ENCODE measurements at regions not wholly inside any gene's neighbourhood (a gene's known extent, or its start where the extent isn't known, plus 50 kb on each side); places are given as distances from the start of the nearest gene placed in this dataset.

DNA sequence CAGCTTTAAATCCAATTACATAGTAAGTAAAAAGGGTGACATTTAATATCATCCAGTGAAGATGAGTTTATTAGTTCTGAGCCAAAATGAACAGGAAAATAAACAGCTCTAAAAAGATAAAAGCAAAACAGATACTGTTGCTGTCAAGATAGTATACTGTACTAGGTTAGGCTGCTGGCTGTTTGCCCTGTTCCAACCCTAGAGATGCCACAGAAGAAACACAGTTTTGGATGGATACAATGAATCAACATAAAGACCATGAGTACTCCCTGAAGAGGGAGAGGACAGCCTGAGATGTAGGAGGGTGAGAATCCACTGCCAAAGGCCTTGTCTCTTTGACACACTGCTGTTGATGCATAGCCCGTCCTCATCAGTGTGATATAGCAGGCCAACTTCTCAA lies 1302.7 kb downstream of the EFNA5 start:
- Histone ChIP-seq H3K4me1 (ENCODE audit: control insufficient read depth in 1 of 2, insufficient read depth in 2 of 2, low read depth in 1 of 2, low read length in 1 of 2) (no peaks in the 10 kb centered on the region), H3K4me3 (ENCODE audit: low read depth in 2 of 2, low read length in 1 of 2) (no peak overlapping the region), H3K4me2 (no peak overlapping the region), H3K9me2 (no peaks in the 10 kb centered on the region), H2AFZ (ENCODE audit: low read depth) (no peak overlapping the region), H3F3A (replicated peaks; ENCODE audit: insufficient read depth) (peaks cover 8% of the 10 kb centered on the region), H3K9me3 (peaks cover 21% of the 10 kb centered on the region; the same call in 1 of the 2 replicates), H3K36me3 (replicated peaks in 1 of 2; ENCODE audit: control insufficient read depth in 1 of 2, insufficient read depth in 2 of 2, low read length in 1 of 2) (no peaks in the 10 kb centered on the region), H3K9ac (no peak overlapping the region), H3K27ac (ENCODE audit: low read depth in 2 of 2, low read length in 1 of 2) (no peak overlapping the region), H4K20me1 (ENCODE audit: insufficient read depth) (no peaks in the 10 kb centered on the region), H3K27me3 (ENCODE audit: insufficient read depth) (no peaks in the 10 kb centered on the region), H3K79me2 (ENCODE audit: insufficient read depth) (no peaks in the 10 kb centered on the region)
- TF ChIP-seq, protein P1, sequence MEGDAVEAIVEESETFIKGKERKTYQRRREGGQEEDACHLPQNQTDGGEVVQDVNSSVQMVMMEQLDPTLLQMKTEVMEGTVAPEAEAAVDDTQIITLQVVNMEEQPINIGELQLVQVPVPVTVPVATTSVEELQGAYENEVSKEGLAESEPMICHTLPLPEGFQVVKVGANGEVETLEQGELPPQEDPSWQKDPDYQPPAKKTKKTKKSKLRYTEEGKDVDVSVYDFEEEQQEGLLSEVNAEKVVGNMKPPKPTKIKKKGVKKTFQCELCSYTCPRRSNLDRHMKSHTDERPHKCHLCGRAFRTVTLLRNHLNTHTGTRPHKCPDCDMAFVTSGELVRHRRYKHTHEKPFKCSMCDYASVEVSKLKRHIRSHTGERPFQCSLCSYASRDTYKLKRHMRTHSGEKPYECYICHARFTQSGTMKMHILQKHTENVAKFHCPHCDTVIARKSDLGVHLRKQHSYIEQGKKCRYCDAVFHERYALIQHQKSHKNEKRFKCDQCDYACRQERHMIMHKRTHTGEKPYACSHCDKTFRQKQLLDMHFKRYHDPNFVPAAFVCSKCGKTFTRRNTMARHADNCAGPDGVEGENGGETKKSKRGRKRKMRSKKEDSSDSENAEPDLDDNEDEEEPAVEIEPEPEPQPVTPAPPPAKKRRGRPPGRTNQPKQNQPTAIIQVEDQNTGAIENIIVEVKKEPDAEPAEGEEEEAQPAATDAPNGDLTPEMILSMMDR (IDR thresholded peaks at IDR 0.05), result no peak
- TF ChIP-seq FOXJ3 (CRISPR knock-in tag; IDR thresholded peaks at IDR 0.05) (no peak), MXI1 (IDR thresholded peaks at IDR 0.05; ENCODE audit: low read depth, low read length) (no peak), NRF1 (IDR thresholded peaks at IDR 0.05; ENCODE audit: low read depth, low read length) (no peak)
- TF ChIP-seq, protein P2, sequence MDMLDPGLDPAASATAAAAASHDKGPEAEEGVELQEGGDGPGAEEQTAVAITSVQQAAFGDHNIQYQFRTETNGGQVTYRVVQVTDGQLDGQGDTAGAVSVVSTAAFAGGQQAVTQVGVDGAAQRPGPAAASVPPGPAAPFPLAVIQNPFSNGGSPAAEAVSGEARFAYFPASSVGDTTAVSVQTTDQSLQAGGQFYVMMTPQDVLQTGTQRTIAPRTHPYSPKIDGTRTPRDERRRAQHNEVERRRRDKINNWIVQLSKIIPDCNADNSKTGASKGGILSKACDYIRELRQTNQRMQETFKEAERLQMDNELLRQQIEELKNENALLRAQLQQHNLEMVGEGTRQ (IDR thresholded peaks at IDR 0.05; ENCODE audit: borderline replicate concordance, low read depth, low read length), result no peak
- TF ChIP-seq, protein P3, sequence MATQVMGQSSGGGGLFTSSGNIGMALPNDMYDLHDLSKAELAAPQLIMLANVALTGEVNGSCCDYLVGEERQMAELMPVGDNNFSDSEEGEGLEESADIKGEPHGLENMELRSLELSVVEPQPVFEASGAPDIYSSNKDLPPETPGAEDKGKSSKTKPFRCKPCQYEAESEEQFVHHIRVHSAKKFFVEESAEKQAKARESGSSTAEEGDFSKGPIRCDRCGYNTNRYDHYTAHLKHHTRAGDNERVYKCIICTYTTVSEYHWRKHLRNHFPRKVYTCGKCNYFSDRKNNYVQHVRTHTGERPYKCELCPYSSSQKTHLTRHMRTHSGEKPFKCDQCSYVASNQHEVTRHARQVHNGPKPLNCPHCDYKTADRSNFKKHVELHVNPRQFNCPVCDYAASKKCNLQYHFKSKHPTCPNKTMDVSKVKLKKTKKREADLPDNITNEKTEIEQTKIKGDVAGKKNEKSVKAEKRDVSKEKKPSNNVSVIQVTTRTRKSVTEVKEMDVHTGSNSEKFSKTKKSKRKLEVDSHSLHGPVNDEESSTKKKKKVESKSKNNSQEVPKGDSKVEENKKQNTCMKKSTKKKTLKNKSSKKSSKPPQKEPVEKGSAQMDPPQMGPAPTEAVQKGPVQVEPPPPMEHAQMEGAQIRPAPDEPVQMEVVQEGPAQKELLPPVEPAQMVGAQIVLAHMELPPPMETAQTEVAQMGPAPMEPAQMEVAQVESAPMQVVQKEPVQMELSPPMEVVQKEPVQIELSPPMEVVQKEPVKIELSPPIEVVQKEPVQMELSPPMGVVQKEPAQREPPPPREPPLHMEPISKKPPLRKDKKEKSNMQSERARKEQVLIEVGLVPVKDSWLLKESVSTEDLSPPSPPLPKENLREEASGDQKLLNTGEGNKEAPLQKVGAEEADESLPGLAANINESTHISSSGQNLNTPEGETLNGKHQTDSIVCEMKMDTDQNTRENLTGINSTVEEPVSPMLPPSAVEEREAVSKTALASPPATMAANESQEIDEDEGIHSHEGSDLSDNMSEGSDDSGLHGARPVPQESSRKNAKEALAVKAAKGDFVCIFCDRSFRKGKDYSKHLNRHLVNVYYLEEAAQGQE (IDR thresholded peaks at IDR 0.05; ENCODE audit: low read depth, low read length), result no peak
- DNase-seq, result no peak
- WGBS (ENCODE audit: low lambda C conversion rate), result 93% methylated on average over 1 of the region's 1 CpG
- ChIA-PET CTCF (interaction anchor here (1.2 kb wide), 1 partner anchor 17 kb away, joined by 3 read pairs; no protein-coding TSS in a partner anchor), POLR2A (no interaction called here)

DNA sequence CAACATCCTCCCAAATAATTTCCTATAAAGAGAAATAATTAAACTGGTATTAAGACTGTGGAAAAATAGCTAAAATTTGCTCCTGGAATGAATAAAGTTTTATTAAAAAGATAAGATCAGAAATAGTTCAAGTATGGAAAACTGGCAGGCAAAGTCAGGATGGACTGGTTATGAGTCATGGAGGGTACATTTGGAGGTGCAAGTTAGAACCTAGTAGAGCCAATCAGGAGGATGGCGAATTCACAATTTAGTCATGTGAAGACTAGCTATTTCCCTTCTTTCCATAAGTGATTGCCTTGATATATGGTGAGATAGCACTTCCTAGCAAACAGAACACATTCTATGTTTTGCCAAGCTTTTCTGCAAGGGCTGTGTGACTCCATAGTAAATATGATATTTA lies 1303.5 kb downstream of the EFNA5 start:
- no peaks in the 10 kb centered on the region for H3K4me1 ChIP-seq (ENCODE audit: control insufficient read depth in 1 of 2, insufficient read depth in 2 of 2, low read depth in 1 of 2, low read length in 1 of 2)
- H2AFZ ChIP-seq (ENCODE audit: low read depth), result no peak overlapping the region
- no peaks in the 10 kb centered on the region for H4K20me1 ChIP-seq (ENCODE audit: insufficient read depth)
- TF ChIP-seq, protein P4, sequence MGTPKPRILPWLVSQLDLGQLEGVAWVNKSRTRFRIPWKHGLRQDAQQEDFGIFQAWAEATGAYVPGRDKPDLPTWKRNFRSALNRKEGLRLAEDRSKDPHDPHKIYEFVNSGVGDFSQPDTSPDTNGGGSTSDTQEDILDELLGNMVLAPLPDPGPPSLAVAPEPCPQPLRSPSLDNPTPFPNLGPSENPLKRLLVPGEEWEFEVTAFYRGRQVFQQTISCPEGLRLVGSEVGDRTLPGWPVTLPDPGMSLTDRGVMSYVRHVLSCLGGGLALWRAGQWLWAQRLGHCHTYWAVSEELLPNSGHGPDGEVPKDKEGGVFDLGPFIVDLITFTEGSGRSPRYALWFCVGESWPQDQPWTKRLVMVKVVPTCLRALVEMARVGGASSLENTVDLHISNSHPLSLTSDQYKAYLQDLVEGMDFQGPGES (IDR thresholded peaks at IDR 0.05; ENCODE audit: low read depth, low read length), result no peak
- TF ChIP-seq CHD2 (IDR thresholded peaks at IDR 0.05; ENCODE audit: low read length, partially characterized antibody), result no peak
- peak; percentile 56 for TF ChIP-seq JUND (IDR thresholded peaks at IDR 0.05)
- TF ChIP-seq NFIC (IDR thresholded peaks at IDR 0.05; ENCODE audit: borderline replicate concordance), result peak; percentile 51; the same call in 1 of the 2 replicates
- TF ChIP-seq EP300 (IDR thresholded peaks at IDR 0.05; ENCODE audit: borderline replicate concordance in 1 of 2, low read depth in 1 of 2, low read length in 1 of 2), result peak in 1 of 2 experiments; percentile 58; a peak in 1 of 4 replicates
- TF ChIP-seq POLR2AphosphoS5 (IDR thresholded peaks at IDR 0.05; ENCODE audit: low read depth, low read length), result no peak
- TF ChIP-seq, protein P5, sequence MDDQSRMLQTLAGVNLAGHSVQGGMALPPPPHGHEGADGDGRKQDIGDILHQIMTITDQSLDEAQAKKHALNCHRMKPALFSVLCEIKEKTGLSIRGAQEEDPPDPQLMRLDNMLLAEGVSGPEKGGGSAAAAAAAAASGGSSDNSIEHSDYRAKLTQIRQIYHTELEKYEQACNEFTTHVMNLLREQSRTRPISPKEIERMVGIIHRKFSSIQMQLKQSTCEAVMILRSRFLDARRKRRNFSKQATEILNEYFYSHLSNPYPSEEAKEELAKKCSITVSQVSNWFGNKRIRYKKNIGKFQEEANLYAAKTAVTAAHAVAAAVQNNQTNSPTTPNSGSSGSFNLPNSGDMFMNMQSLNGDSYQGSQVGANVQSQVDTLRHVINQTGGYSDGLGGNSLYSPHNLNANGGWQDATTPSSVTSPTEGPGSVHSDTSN (IDR thresholded peaks at IDR 0.05), result peak; percentile 26; the same call in 1 of the 2 replicates
- no peak for TF ChIP-seq TEAD4 (IDR thresholded peaks at IDR 0.05; ENCODE audit: borderline replicate concordance, insufficient read depth)
- no peak for TF ChIP-seq FOXM1 (IDR thresholded peaks at IDR 0.05; ENCODE audit: low read depth)
- TF ChIP-seq TCF12 (IDR thresholded peaks at IDR 0.05), result peak; percentile 52; the same call in 1 of the 2 replicates
- TF ChIP-seq RXRA (IDR thresholded peaks at IDR 0.05; ENCODE audit: borderline replicate concordance, low read depth), result 0 out of 2 replicates have a peak, but pooled peaks have one; percentile 38
- peak; percentile 55; the same call in 1 of the 2 replicates for TF ChIP-seq FOSL2 (IDR thresholded peaks at IDR 0.05; ENCODE audit: borderline replicate concordance, low read depth)
- H3K9me3 ChIP-seq, result peaks cover 20% of the 10 kb centered on the region; the same call in 1 of the 2 replicates
- POLR2A ChIA-PET, result no interaction called here
- H3K9ac ChIP-seq, result no peak overlapping the region
- H3K4me2 ChIP-seq, result no peak overlapping the region
- 43% methylated on average over 1 of the region's 1 CpG for WGBS (ENCODE audit: low lambda C conversion rate)
- H3K36me3 ChIP-seq (replicated peaks in 1 of 2; ENCODE audit: control insufficient read depth in 1 of 2, insufficient read depth in 2 of 2, low read length in 1 of 2), result no peaks in the 10 kb centered on the region
- H3K27me3 ChIP-seq (ENCODE audit: insufficient read depth), result no peaks in the 10 kb centered on the region
- H3K27ac ChIP-seq (ENCODE audit: low read depth in 2 of 2, low read length in 1 of 2), result 0 out of 4 replicates have a peak overlapping the region, but pooled peaks of 1 of the 2 experiments have one; percentile 5
- no peak for DNase-seq
- H3K9me2 ChIP-seq, result no peaks in the 10 kb centered on the region
- H3K79me2 ChIP-seq (ENCODE audit: insufficient read depth), result no peaks in the 10 kb centered on the region
- CTCF ChIA-PET, result interaction anchor here (1.1 to 1.2 kb wide), 2 partner anchors 15 to 18 kb away, joined by 3 read pairs; no protein-coding TSS in a partner anchor
- no peak overlapping the region for H3K4me3 ChIP-seq (ENCODE audit: low read depth in 2 of 2, low read length in 1 of 2)
- peaks cover 8% of the 10 kb centered on the region for H3F3A ChIP-seq (replicated peaks; ENCODE audit: insufficient read depth)
